ENCODE measurements at regions not wholly inside any gene's neighbourhood (a gene's known extent, or its start where the extent isn't known, plus 50 kb on each side); places are given as distances from the start of the nearest gene placed in this dataset.
"Not testable (repeated sequence)": the region's sequence is repeated elsewhere in the genome, so short reads cannot be mapped to it uniquely, and the experiment has no call there.

DNA sequence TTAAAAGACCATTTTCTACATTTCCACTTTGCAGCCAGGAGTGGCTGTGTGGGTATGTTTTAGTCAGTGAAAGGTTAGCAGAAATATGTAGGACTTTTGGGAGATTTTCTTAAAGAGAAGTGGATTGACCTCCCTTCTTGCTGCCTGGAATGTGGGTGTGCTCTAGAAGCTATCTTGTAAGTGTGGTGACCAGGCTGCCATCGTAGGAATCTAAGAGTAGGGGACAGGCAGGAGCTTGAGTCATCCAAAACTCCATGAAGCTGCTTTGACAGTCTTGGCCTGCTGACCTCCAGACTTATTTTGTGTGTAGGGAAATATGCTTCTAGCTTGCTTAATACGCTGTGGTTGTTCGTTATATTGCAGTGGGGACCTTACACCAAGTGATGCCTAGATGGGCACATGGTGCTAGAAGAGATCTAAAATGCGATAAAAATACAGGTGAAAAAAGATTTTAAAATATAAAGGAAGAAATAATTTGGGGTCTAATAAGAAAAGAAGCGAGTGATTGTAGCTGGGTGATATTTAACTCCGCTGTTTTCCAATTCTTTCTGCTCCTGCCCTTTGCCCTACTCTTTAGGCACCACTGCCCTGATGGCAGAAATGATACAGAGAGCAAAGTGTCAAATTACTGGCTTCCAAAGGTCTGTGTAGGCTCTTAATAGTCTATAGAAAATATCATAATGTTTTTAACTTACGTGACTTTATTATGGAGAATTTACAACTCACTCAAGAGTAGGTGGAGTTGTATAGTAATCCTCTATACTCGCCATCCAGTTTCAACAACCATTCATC is 298.2 kb upstream of the ZNF608 start:
- no peak for DNase-seq (ENCODE audit: low read depth in 2 of 2)

DNA sequence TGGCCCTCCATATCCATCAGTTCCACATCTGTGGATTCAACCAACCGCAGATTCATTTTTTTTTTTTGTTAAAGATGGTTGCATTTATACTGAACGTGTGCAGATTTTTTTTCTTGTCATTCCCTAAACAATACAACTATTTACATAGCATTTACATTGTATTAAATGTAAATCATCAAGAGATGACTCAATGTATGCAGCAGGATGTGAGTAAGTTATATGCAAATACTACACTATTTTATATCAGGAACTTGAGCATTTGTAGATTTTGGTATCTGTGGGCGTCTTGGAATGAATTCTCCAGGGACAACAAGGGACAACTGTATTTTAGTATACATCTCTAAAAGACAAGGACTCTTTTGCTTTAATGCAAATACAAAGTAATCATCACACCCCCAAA is 299.2 kb upstream of the ZNF608 start:
- no peak for DNase-seq (ENCODE audit: low read depth in 2 of 2)

DNA sequence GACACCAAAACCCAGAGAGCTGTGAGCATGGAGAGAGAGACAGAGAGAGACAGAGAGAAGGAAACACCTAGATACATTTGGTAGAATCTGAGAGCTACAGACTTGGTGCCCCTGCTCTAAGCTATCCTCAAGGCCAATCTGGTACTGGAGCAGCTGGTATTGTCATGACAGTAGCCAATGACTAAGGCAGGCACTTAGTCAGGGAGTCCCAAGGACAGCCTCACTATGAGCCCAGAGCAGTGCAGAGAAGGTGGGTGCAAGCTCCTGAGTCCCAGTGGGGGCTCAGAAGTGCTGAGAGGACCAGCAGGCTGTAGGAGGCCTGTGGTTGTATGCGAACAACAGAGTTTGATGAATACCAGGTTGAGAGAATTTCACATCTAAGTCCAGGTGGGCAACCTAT is 300.4 kb upstream of the ZNF608 start:
- DNase-seq (ENCODE audit: low read depth in 2 of 2): no peak

DNA sequence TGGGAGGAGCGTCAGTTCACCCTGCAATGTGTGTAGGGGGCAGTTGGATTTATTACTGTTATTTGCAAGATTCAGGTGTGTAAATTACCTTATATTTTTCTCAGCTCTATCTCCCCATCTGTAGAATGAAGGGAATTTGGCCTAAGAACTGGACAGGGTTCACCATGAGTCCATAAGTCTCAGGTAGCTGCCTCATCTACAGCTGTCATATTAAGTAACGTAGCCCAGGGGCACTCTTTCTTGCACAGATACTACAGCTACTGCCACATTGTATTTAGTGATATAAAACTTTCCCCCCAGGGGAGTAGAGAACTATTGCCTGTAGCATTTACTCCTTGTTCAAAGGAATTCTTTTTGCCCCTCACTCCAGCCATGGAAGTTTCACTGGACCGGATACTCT is 301.4 kb upstream of the ZNF608 start:
- no peak for DNase-seq (ENCODE audit: low read depth in 2 of 2)

DNA sequence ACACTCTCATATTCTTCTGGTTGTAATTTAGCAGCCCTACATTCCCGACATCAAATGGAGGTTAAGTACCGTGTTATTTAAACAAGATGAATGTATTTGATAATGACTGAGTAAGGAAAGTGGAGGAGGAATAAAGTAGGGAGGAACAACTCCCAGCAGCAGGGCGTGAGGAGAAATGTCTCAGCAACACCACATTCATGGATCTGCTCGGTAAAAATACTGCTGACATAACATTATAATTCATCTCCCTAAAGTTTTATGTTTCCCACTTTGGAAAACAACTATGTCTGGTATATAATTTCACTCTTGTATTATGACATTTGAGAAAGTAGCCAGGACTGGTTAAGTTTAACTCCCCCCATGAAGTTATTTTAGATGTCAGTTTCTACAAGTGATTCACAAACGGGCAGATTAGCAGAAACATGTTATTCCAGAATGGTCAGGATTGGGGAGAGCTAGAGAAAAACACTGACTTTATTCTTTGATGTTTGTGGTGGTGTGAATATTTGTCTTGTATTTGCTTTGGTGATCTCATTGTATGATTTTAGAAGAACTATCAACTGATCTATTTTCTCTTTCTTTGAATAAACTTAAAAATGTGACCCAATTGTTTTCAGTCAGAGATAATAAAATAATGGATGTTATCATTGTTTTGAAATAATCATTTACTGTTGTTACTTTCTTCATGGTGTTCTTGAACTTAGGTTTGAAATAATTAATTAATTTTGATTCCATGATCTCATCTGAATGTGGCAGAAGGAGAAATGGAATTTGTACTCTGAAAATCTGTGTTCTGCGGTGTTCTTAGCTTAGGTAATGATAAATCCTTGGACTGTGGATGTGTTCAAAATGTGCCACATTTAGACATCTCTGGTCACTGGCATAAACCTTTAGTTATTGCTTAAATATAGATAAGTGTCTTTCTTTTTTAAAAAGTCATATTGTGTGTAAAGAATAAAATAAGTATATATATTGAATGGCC is 303.6 kb upstream of the ZNF608 start:
- DNase-seq (ENCODE audit: low read depth in 2 of 2): no peak

DNA sequence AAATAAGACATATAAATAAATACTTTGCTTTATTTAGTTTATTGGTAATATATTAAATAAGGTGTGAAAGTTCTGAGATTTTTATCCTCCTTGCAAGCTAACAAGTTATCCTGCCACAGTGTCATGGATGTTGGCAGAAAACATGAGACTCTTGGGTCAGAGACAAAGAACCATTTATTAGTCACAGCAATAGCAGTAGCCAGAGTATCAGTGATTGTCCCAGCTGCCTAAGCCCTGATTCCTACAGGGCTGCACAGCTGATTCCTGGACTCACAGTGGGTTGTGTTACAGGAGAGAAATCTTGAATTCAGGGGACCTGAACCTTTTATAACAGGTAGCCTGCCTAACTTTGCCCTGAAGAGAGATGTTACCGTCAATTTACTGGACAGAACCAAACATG is 304.5 kb upstream of the ZNF608 start:
- DNase-seq (ENCODE audit: low read depth in 2 of 2): no peak

DNA sequence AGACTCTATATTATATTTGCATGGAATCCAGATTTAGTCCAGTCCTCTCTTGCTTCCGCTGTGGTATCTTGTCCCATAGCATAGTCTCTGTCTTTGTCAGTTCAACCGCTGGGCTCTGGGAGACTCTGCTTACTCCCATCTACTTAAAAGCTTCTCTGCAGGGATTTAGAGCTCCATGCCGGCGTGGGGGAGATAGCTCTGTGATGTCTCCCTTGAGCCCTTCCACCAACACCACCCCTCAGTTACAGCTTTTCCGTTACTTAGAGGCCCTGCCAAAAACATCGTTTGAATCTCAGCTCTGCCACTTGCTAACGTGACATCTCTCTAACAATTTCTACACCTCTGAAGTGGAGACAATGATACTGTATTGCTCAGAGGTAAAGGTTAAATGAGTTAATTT is 306.1 kb upstream of the ZNF608 start:
- no peak for DNase-seq (ENCODE audit: low read depth in 2 of 2)

DNA sequence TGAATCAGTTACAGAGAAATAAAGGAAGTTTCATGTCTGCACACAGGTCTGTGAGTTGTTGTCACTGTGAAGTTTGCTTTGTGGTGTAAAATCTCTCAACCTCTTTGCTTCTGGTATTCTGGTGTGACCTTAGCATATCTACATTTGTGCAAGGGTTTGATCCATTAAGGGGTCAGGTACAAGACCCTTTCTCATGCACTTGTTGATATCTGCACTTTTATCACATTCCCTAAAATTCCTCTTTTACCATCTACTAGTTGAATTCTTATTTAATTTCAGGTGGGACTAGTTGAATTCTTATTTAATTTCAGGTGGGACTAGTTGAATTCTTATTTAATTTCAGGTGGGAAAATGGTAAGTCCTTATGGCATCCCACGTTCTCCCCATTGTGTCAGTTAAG is 306.7 kb upstream of the ZNF608 start:
- DNase-seq (ENCODE audit: low read depth in 2 of 2): no peak

DNA sequence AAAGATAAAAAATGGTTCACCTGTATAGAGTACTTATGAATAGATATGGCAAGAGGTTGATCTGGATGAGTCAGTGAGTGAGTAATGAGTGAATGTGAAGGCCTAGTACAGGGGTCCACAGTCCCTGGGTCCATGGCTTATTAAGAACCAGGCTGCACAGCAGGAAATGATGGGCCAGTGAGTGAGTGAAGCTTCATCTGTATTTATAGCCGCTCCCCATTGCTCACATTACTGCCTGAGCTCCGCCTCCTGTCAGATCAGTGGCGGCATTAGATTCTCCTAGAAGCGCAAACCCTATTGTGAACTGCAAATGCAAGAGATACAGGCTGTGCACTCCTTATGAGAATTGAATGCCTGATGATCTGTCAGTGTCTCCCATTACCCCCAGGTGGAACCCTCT is 307.7 kb upstream of the ZNF608 start:
- no peak for DNase-seq (ENCODE audit: low read depth in 2 of 2)

DNA sequence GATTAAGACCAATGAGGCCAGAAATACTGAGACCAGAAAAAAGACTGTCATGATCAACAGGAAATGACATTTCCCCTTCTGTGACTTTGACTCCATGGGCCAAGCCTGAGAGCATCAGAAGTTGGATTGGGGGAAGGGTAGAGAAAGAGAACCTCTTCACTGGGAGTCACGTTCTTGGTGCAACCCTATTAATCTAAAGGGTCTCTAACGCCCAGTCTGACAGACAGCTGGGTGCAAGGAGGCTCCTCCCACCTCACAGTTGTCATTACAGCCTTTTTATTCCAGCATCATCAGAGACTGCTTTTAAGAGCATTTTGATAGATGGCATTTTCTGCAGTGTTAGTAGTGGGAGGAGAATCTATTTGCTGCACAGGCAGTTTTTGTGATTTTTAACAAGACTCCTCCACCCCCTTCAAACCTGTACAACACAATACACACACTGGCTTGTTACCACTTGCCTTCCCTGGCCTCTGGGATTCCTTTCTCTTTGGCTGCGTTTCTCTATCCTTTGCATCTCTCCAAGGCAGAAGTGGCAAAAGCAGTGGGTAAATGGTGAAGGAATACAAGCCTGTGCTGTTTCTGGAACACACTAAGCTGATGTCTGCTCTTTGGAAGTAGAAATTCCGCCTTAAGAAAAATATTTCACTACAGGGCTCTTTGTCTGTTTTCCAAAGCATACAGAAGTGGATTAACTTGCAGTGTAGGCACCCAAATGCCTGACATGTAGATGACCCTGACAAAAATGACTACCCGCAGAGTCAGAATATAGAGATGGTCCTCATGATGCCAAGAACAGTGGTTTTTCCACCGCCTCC is 310.4 kb upstream of the ZNF608 start:
- no peak for DNase-seq (ENCODE audit: low read depth in 2 of 2)

DNA sequence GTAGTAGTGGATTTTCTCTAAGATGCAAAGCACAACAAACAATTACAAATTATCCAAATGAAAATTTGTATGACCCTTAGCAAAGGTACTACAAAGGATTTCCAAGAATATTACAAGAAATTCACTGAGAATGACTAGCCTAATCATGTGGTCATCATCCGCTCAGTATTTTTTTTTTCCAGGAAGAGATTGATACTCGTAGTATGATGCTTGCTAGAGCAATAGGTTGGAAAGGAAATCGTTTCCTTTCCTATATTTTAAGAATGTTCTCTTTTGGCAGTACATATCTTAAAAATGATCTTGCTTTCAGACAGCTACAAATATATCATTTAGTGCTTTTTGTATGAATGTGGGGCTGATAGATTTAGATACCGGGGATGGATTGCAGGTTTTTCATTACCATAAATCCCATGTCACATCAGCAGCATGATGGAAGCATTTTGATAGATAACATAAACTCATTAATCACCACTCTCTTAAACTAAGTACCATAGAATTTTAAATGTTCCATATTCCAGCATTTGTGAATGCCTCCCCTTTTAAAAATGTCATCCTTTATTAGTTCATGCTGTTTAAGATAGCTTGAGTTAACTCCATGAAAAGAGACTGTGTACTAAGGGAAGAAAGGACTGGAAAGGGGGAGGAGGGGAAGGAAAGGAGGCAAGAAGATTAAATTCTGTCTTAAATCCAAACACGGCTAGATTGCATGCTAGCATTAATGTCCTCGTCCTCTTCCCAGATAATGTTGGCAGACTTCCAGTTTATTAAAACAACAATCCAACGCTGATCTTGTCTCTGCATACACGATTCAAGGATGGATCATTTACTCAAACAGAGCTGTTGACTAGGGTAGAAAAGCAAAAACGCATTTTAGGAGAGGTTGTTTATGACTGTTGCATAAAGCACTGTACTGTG is 311.7 kb upstream of the ZNF608 start:
- no peak for DNase-seq (ENCODE audit: low read depth in 2 of 2)

DNA sequence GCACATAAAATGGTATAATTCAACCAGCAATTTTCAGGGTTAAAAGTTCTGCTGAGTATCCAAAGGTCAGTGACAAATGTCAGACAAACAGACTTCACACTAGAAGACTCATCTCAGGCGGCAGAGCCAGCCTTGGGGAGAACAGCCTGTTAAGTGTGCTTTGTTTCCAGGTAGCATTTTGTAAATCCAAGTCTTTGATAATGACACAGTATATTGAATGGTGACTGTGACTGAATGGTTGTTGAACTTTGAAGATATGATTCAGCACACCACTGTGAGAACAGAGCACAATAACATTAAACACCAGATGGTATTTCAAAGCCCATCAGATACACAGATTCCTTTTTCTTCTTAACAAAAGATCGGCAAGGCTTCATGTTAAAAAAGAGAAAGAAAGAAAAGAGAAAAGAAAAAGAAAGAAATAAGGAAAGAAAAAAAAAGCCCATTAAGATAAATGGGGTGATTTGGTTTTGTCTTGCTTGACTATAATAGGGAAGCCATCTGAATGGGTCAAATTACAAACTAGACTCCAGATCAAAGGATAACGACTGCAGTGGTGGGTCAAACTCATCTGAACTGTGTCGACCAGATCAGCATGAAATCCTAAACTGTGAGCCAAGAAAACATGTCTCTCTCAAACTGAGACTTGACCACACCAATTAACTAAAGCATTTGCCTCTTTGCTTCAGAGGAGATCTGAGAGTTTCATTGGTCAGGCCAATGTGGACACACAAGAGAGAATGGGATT is 313.0 kb upstream of the ZNF608 start:
- DNase-seq (ENCODE audit: low read depth in 2 of 2): no peak

DNA sequence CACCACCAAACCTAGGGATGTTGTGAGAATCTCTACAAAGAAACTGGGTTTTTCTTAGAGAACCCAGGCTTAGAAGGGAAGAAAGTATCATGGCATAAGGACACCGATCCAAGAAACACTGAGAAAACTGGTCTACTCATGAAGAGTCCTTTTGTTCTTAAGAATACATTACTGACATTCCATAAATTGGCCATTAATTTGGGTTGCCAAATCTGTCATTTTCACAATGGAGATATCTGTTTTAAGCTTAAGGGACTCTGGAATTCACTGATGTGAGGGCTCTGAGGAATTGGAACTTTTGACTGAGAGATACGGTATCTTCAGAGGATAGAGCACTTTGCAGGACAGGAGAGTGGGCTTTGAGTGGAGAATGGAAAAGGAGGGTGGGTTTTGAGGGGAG is 315.3 kb upstream of the ZNF608 start:
- DNase-seq (ENCODE audit: low read depth in 2 of 2): no peak

DNA sequence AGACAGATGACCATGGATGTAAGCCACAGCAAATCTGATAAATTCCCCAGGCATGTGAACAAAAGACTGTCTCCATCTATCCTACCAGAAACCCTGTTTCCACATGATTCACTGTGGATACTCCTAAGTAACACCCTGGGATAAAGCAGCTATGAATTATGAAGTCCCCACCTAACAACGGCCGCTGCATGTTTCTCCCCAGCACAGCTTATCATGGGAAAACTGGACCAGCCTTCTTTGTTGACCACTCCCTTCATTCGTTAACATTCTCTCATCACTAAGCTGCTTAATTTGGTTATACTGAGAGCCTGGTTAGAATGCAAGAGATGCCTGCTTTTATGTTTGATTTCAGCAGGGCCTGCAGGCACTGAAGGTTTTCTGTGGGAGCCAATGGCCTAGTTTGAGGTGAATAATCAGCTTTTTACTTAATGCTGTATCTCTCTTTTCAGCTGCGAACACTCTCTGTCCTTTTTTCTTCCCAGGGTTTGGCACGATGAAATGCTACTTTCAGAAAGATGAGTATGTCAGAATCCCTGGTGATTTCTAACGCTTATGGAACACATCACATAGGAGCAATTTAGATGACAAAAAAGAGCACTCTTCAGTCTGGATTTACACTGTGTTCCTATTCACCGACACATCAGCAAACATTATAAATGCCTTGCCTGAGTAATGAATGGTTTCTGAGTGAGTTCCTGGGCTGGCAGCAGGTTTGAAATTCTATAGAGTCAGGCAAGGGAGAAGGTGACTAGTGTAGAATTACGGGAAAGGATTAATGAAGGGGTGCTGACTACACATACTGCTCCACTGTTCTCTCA is 318.4 kb upstream of the ZNF608 start:
- DNase-seq (ENCODE audit: low read depth in 2 of 2): no peak

DNA sequence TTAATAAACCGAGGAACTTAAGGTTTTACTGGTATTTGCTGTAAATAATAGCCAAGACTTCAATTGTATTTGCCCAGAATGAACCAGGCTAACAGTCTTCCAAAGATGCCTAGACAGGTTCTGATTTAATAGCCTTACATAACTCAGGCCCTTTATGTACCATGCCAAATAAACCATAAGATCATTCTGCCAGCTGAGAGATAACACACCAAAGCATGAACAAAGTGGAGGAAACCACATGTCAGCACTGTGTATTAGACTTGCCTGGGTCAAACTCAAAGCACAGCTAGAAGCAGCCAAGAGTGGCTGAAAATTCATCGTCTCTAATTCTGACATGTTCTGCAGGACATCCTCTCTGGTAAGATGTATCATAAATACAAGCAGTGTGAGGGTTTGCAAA is 319.3 kb upstream of the ZNF608 start:
- DNase-seq (ENCODE audit: low read depth in 2 of 2): no peak

DNA sequence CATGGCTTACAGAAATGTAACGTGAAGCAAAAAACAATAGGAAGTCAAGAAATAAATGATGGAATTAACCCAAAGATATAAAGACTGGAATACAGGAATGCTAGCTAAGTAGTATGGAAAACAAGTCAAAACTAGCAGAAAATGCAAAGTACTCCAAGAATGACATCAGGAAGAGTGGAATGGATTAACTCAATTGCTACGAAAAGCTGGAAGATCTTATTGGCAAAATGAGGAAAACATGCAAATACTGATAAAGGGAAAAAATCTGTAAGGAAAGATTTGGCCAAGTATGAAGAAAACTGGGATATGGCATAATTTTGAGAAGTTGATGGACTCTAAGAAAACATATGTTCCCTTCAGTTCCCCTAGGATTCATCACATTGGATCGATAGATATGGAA is 324.5 kb upstream of the ZNF608 start:
- no peak for DNase-seq (ENCODE audit: low read depth in 2 of 2)

DNA sequence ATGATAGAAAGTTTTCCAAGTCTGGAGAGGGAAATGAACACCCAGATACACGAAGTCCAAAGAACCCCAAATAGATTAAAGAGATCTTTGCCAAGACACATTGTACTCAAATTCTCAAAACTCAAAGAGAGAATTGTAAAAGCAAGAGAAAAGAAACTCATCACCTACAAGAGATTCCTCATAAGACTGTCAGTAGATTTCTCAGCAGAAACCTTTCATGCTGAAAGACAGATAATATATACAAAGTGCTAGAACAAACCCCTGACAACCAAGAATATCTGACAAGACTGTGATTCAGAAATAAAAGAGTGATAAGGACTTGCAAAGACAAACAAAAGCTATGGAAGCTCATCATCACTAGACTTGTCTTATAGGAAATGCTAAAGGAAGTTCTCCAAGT is 326.7 kb upstream of the ZNF608 start:
- no peak for DNase-seq (ENCODE audit: low read depth in 2 of 2)

DNA sequence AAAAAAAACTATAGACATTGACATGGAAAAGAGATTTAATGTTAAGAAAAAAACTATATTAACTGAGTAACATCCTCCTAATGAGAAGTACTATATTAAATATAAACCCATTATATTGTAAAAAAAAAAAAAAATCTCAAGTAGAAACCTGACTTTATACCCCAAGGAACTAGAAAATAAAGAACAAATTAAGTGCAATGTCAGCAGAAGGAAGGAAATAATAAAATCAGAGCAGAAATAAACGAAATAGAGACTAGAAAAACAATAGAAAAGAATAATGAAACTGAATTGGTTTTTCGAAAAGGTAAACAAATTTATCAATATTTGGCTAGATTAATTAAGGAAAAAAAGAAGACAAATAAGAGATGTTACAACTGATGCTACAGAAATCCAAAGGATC is 329.1 kb upstream of the ZNF608 start:
- no peak for DNase-seq (ENCODE audit: low read depth in 2 of 2)

DNA sequence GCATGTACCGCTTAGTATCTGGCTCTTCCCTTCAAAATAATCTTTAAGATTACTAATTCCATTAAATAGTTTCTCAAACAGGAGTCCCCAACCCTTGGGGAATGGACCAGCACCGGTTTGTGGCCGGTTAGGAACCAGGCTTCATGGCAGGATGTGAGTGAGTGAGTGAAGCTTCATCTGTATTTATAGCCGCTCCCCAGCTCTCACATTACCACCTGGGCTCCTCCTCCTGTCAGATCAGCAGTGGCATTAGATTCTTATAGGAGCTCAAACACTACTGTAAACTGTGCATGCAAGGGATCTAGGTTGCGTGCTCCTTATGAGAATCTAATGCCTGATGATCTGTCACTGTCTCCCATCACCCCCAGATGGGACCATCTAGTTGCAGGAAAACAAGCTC is 332.6 kb upstream of the ZNF608 start:
- DNase-seq (ENCODE audit: low read depth in 2 of 2): not testable (repeated sequence)
